GM21717 (cell line): ENCODE measurements at regions not wholly inside any gene's neighbourhood (a gene's known extent, or its start where the extent isn't known, plus 50 kb on each side); places are given as distances from the start of the nearest gene placed in this dataset.
"Not testable (repeated sequence)": the region's sequence is repeated elsewhere in the genome, so short reads cannot be mapped to it uniquely, and the experiment has no call there.

Experiments used
- ATAC-seq: cut with Tn5 transposase; IDR thresholded peaks from one replicate; pipeline ENCODE4 v1.9.1; 2021; ENCODE audit warnings: mild to moderate bottlenecking, moderate library complexity; ENCODE audit not compliant: unreplicated experiment

- no peak for ATAC-seq
Observed at GRCh38 chr18:38759457-38759856, 1193.9 kb upstream of the CELF4 start.

GRCh38 chr18:38756436-38756835, 1190.8 kb upstream of the CELF4 start:
- no peak for ATAC-seq

DNA sequence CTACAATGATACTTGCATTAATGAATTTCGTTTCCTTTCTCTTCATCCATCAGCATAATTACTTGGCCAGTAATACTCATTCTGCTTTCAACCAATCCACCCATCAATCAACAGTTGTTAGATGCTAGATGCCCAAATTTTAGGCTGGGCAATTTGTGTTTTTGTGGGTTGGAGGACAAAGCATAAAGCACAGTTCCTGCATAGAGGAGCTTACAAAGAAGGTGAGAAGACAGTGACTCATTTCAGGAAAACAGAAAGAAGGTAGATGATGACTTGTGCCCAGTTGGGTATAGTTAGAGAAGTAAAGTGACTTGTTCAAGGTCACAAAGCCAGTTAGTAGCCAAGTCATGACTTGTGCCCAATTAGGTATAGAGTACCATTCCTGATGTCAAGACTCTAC, 1186.8 kb upstream of the CELF4 start:
- ATAC-seq = peak; percentile 79

DNA sequence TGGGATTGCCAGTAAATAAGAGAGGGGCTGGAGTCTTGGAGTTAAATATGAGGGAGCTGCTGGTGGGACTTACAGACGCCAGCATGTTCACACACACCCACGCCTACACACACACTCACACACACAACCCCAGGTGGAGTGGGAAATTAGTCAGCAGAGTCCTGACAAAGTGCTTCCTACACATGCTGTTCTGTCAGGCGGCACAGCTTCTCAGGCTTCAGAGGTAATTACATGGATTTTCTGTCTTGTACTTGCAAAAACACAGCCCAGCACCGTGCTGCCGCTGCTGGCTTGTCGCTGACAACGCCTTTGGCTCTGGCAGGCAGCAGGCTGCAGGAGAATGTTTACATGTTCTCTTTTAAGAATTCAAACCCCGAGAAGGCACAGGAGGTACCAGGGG, 1186.3 kb upstream of the CELF4 start:
- no peak for ATAC-seq

- ATAC-seq = no peak
Observed at GRCh38 chr18:38751211-38751610, 1185.6 kb upstream of the CELF4 start.

- no peak for ATAC-seq
Observed at GRCh38 chr18:38750751-38751150, 1185.2 kb upstream of the CELF4 start.

- peak; percentile 53 for ATAC-seq
Observed at GRCh38 chr18:38747153-38747552, 1181.6 kb upstream of the CELF4 start.

- not testable (repeated sequence) for ATAC-seq
Observed at GRCh38 chr18:38720181-38720580, 1154.6 kb upstream of the CELF4 start.

GRCh38 chr18:38718365-38718901, 1152.8 kb upstream of the CELF4 start:
- ATAC-seq = no peak

DNA sequence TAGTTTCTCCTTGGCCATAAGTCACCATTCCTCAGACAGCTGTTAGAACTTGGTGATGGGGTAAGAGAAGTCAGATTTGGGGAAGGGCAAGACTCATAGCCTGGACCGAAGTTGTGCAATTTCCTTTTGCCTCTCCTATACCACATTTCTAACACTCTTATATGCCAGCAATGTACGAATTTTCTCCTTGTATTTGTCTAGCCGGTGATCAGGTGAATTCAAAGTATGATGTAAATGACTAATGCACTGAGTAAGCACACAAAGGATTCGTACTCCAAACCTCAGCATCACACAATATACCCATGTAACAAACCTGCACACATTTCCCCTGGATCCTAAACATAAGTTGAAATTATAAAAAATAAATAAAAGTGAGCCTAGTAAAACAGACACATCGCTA, 1143.5 kb upstream of the CELF4 start:
- ATAC-seq = no peak

- no peak for ATAC-seq
Observed at GRCh38 chr18:38706373-38706772, 1140.8 kb upstream of the CELF4 start.

GRCh38 chr18:38698088-38698487, 1132.5 kb upstream of the CELF4 start:
- no peak for ATAC-seq

GRCh38 chr18:38695559-38696280, 1130.1 kb upstream of the CELF4 start:
- ATAC-seq = no peak

- ATAC-seq = no peak
Observed at GRCh38 chr18:38693104-38693503, 1127.5 kb upstream of the CELF4 start.

GRCh38 chr18:38690626-38691025, 1125.0 kb upstream of the CELF4 start:
- ATAC-seq = no peak

DNA sequence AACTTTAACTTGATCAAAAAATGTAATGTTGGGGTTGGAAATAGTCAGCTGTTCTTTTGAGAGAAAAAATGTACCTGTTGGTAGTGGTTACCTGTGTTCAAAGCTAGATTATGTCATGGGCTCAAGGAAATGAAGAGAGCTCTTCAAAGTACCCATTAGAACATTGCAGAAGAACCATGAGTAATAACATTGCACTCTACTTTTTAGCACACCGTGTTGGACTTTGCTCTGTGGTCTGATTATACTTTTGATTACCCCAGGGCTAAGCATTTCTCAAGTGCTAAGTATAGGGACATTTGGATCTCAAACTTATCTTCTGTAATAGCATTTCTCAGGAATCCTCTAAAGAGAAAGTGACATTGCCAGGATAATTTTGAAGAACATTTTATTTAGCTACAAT, 1122.8 kb upstream of the CELF4 start:
- no peak for ATAC-seq

- ATAC-seq = no peak
Observed at GRCh38 chr18:38670486-38670885, 1104.9 kb upstream of the CELF4 start.

- no peak for ATAC-seq
Observed at GRCh38 chr18:38664929-38665328, 1099.3 kb upstream of the CELF4 start.

GRCh38 chr18:38663682-38664081, 1098.1 kb upstream of the CELF4 start:
- no peak for ATAC-seq

DNA sequence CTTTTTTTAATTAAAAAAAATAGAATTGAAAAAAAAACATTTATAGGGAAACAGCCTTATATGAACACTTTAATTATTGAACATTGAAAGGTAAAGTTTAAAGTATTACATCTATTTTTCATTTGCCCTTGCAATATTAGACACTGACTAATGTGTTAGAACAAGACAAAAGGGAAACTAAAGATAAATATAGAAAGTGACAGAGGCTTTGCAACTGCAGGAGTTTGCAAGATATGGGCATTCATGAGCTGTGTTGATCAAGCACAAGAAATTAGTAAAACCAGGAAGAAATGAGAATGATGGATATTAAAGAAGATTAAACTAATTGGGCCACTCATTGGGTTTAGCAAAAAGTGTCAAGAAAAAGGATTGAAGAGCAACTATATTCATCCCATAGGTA, 1097.7 kb upstream of the CELF4 start:
- ATAC-seq = no peak

- no peak for ATAC-seq
Observed at GRCh38 chr18:38654946-38655345, 1089.3 kb upstream of the CELF4 start.

GRCh38 chr18:38651736-38652135, 1086.1 kb upstream of the CELF4 start:
- no peak for ATAC-seq

DNA sequence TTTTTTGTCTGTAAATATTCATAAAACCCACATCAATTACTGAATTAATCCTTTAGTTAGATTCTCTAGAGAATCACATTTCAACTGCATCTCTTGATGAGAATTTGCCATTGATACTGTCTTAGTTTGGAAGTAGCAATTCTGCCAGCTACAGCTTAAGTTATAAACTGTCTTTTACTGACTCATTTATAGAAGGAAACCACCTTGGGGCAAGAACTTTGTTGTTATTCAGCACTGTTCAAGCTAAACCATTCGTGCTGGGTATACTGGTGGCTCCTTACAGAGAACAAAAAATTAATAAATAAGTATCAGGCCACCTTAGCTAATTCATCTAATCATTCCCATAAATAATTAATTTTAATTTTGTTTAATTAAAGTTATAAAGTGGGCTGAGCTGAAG, 1082.6 kb upstream of the CELF4 start:
- no peak for ATAC-seq
